HG02642 (cell line): ENCODE measurements at regions not wholly inside any gene's neighbourhood (a gene's known extent, or its start where the extent isn't known, plus 50 kb on each side); places are given as distances from the start of the nearest gene placed in this dataset.

Source experiments
- ATAC-seq: cut with Tn5 transposase; IDR thresholded peaks from one replicate; pipeline ENCODE4 v1.9.1; 2021; ENCODE audit warnings: mild to moderate bottlenecking; ENCODE audit not compliant: unreplicated experiment, poor library complexity

DNA sequence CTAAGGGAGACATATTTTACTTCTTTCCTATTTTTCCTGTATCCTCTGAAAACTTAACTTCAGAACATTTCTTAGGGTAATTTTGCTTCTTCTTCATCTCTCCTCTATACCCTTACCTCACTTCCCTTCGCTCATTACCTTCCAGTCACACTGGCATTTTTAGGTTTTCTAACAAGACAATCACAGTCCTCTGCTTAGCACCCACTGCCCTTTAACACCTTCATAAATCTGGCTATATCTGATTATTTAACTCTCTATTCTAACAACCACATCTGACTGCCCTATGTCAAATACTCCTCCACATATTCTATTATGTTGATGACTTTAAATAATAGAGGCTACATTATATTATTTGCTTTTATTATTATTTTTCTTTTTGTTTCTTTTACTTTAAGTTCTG is 1058.0 kb upstream of the CNTN5 start:
- no peak for ATAC-seq

DNA sequence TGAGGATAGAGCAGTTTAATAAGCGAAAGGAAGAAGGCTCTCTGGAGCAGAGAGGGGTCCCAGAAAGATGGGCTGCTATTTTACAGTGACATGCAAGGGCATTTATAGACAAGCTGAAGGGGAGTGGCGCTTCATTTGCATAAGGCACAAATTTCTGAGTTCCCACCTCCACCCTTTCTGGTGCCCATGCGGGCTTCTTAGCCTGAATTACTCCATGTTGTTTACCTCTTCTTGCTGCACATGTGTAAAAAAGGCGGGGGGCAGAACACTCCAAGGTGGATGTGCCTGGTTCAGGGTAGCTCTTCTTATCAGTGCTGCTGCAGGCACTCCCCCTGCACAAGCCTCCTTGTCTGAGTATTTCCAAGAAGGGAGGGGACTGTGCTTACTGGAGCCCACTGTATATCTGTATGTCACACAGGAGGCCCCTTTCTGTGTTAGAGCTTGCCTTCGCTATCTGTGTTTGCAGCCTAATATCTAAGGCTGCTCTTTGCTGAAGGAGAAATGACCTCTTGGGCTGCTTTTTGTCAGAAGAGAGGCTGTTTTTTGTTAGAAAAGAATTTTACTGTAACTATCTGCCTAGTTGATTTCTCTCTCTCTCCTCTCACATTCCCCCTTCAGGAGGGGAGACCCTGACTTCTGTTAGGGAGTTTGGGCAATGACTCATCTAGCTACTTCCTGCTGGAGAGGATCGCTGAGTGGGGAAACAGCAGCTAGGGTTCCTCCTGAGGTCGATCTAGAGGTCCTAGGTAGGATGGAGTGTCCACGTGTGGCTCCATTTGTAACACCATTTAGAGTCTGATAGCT is 1057.0 kb upstream of the CNTN5 start:
- ATAC-seq = no peak

DNA sequence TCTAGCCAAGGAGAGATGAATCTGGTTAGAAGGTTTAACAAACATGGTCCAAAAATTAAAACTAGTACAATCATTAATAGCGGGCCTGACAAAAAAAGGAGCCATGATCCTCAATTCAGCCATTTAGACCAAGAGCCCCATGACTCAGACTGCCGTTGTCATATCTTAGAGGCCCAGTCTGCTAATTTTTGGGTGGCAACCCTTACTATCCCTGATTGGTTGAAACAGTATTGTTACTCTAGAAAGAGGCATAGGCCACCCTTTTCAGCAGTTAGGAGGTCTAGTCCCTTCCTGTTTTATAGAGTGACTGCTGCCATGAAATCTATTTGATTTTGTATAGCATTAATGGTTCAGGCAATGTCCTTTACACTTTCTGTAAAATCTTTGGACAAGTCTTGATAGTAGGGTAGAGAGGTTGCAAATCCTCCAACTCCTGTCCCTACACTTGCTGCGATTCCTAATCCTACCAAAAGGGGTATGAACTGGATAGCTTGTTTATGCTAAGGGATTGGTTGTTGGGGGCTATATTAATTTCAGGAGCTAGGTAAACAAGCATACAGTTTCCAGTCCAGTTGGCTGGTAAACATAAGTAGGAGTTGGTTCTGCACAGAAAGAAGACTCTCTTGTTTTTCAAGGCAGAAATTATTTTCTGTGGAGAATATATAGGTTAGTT is 1056.3 kb upstream of the CNTN5 start:
- no peak for ATAC-seq

DNA sequence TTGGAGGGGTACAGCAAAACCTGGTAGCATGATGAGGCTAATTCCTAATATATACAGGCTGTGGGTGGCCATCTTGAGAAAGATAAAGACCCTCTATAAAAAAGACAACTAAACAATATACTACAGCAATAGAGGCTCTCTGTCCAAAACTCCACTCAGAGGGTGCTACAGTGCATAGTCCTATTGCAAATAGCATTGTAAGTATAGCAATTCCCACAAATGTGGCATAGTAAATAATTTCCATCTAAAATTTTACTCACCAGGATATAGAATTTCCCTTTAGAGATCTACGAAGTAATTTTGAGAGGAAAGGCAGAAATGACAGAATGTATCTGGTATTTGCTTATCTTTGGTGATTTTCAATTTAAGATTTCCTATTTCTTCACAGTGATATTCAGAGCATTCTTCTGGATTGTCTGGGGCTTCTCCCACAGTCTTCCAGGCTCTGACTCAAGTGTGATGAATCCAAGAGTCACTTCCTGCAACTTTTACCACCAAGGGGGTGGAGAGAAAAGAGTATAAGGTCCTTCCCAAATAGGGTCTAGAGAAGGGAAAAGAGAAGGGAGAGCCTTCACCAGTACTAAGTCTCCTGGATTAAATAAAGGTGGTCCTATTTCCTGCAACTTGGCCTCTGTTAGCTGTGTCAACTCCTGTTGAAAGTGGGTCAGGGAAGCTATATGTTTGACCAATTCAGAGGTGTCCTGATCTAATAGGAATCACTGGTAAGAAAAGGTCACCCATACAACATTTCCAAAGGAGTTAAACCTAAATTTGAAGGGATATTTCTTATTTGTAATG is 1054.7 kb upstream of the CNTN5 start:
- no peak for ATAC-seq

DNA sequence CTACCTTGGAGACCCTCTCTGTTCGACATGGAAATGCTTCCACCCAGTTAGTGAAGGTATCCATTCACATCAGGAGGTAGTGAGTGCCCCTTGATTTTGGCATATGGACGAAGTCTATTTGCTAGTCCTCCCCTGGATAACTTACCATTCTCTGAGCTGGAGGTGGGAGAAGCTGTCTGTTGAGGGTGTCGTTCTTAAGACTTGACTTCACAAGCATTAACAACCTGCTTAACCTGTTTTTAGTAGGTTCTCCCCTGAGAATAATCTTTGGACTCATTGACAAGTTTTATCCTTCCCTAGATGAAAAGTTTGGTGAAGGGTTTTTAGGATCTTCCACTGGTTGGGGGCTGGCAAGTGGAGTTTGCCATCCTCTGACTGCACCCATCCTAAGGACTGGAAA is 1053.8 kb upstream of the CNTN5 start:
- ATAC-seq = no peak

- ATAC-seq = no peak
Measured at GRCh38 chr11:97968071-97968470, 1052.7 kb upstream of the CNTN5 start.

DNA sequence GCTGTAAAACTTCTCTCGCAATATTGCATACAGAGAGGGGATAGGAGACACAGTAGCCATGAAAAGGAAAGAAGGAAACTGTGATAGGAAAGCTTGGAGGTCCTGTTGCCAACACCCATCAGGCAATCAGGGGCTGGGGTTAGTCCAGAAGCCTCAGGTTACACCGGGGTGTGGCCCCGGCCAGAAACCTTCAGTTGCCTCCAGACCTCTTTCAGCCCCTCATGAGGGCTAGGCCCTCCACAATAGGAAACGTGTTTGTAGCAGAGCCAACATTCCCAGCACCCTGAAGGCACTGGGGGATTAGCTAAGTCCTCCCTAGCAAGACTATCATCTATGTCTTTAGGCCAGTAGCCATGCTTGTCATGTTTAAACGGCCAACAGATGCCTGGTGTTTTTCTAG is 1048.0 kb upstream of the CNTN5 start:
- no peak for ATAC-seq

- ATAC-seq = no peak
Measured at GRCh38 chr11:97973352-97973857, 1047.3 kb upstream of the CNTN5 start.

GRCh38 chr11:97974798-97975498 is 1045.8 kb upstream of the CNTN5 start:
- no peak for ATAC-seq

DNA sequence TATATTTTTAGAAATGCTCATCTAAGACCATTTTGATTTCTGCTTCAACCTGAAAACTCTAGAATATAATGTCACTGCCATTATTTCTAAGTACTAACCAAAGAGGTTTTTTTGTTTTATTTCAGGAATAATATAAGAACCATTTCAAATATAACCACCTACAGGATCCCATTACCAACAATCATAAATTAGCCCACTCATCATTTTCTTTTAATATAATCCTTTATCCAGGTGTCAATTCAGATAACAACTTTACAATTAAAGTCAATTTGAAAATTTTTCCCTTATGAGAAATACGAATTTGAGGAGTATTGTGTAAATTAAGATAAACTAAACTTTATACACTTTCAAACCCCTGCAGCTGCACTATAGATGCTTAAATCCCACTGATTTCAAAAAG is 1043.0 kb upstream of the CNTN5 start:
- ATAC-seq = no peak

DNA sequence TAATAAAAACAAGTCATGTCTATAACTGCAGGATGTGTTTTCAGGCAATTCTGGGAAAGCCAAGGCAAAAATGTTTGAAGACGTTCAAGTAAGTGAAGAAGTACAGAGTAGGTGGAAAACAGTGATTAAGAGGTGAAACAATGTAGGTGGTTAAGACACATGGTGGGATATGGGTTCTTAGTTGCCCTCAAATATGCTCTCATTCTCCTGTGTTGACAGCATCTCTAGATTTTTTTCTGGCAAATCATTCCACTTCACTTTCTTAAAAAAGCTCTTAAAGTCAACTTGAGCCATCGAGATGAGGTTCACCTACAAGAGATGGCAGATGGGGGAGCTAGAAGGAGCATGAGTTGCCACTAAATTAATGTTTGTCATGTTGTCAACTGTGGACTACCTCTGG is 1041.0 kb upstream of the CNTN5 start:
- no peak for ATAC-seq

GRCh38 chr11:97982512-97982911 is 1038.2 kb upstream of the CNTN5 start:
- no peak for ATAC-seq

GRCh38 chr11:97989121-97989520 is 1031.6 kb upstream of the CNTN5 start:
- ATAC-seq = no peak

- ATAC-seq = no peak
Measured at GRCh38 chr11:97990162-97990920, 1030.4 kb upstream of the CNTN5 start.

- ATAC-seq = no peak
Measured at GRCh38 chr11:97993562-97993961, 1027.2 kb upstream of the CNTN5 start.

DNA sequence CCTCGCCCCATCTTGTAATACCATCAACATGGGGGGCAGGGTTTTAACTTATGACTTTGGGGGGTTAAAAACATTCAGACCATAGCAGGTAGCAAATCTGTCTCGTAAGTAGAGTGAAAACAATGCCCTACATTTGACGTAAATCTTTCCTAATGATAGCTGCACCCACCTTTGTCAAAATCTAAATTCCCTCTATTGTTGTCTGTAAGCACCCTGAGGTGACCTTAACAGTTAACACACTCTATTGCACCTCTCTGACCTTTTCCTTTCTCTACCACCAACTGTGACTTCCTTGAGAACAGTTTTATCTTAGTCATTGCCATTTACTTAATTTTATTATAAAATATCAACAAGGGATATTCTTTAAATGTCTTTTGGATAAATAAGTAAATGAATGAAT is 1024.9 kb upstream of the CNTN5 start:
- ATAC-seq = no peak

DNA sequence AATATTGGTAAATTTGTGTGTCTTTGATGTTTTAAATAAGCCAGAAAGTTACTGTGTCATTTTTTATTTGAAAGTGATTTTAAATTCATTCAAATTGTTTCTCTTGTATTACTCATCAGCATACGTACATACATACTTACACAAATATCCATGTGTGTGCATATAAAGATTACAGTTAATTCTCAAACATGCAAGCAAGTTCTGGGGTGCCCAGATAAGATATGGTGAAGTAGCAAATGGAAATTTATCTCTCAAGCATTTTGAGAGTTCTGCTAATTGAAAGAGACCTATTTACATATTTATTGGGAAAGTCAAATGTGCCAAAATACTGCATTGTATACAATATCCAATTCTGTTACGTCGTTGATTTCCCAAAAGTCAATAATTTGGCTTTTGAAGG is 1024.0 kb upstream of the CNTN5 start:
- ATAC-seq = no peak

DNA sequence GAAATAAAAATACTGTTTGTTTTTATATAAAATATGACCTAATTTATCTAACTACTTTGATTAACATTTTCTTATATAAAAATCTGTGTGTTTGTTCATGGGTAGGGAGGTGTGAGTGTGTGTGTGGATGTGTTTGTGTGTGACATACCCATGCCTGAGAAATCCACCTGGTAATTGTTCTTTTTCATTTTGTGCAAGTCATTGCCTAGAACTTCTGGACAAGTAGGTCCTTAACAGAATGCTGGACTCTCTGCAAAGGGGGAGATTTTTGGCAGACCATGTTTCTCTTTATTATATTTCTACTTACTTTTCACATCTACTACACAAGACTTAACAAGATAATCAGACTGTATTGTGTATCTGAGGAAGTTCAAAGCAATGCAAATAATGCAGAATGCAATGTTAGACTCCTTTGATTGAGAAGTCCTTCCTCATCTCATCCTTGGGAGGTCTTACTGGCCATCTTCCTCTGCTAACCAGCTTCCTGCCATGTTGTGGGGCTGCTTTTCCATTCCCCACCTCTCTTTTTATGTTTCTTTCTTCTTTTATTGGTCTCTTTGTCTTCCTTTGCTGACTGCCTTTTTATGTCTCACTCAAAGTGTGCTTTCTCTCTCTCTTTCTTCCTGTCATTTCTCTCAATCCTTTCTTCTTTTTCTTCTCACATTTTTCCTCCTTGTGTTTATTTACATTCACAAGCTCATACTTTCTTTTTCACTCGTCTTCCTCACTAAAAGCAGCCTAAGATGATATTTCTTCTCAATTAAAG is 1017.0 kb upstream of the CNTN5 start:
- ATAC-seq = no peak

- ATAC-seq = no peak
Measured at GRCh38 chr11:98007072-98007471, 1013.7 kb upstream of the CNTN5 start.
